Vagina (tissue), 2 donors: ENCODE measurements at regions not wholly inside any gene's neighbourhood (a gene's known extent, or its start where the extent isn't known, plus 50 kb on each side); places are given as distances from the start of the nearest gene placed in this dataset.

Experiments
- DNase-seq, 2 donors: peaks; one replicate each; pipeline ENCODE4 v3.0.0-alpha.2; 2017; ENCODE audit errors: extremely low spot score in 2 of 2
- H3K27ac ChIP-seq: fragments of 200-600 bp; sonication (generic); one replicate; pipeline ENCODE4 v1.5.1; 2019
- H3K27me3 ChIP-seq: fragments of 200-600 bp; sonication (generic); one replicate; pipeline ENCODE4 v1.5.1; 2019
- H3K36me3 ChIP-seq, 2 donors: fragments of 200-600 bp; sonication (generic); one replicate each; pipeline ENCODE4 v1.5.1; 2017 to 2019
- H3K4me1 ChIP-seq: fragments of 200-600 bp; sonication (generic); one replicate; pipeline ENCODE4 v1.5.1; 2019
- H3K4me3 ChIP-seq, 2 donors: fragments of 200-600 bp; sonication (generic); 1 replicate in 1 of 2; 2 replicates in 1 of 2; pipeline ENCODE4 v1.5.1; 2016 to 2019
- H3K9me3 ChIP-seq: fragments of 200-600 bp; sonication (generic); one replicate; pipeline ENCODE4 v1.5.1; 2019
- POLR2A ChIP-seq, 2 donors: fragments of 450-650 bp; IDR thresholded peaks; one replicate each; pipeline ENCODE4 v1.6.1; 2017; ENCODE audit warnings: antibody characterized with exemption in 2 of 2, mild to moderate bottlenecking in 2 of 2, moderate library complexity in 2 of 2
- POLR2AphosphoS5 ChIP-seq, 2 donors: sonication (generic); formaldehyde crosslinking; IDR thresholded peaks; one replicate each; pipeline ENCODE4 v1.9.0; 2017; ENCODE audit warnings: antibody characterized with exemption in 2 of 2, mild to moderate bottlenecking in 2 of 2, low read depth in 1 of 2; ENCODE audit not compliant: insufficient read depth in 1 of 2
- intact Hi-C: fragments of 100-400 bp; cut with DNase I; formaldehyde crosslinking; loops from one replicate; pipeline ENCODE4 v1.15.1; 2023
- TF ChIP-seq, protein P1 (sequence below), 3 experiments: fragments of 450-650 bp in 2 of 3; fragments of 200-600 bp in 1 of 3; sonication (generic) in 1 of 3; IDR thresholded peaks; one replicate each; pipeline ENCODE4 v1.5.1; 2017 to 2019; ENCODE audit warnings: antibody characterized with exemption in 3 of 3, mild to moderate bottlenecking in 2 of 3, moderate library complexity in 2 of 3

DNA sequence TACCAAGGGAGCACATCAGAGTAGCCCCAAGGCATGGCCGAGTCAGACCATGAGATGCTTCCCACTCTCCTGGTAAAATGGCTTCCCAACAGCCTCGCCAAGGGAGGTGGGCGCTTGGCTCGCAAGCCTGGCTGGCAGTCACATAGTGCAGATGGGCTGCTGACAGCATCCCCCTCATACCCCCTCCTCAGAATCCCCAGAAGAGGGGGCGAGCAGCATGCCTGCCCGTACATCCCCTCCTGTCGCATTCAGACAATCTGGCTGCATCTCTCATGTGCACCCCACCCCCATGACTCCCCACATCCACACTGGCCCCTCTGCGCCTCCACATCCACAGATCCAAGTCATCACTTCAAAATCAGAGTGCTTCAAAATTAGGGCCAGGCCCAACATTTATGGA, 54.0 kb upstream of the CES5A start:
- H3K27ac ChIP-seq = no peak overlapping the region
- no peaks in the 10 kb centered on the region for H3K4me1 ChIP-seq
- TF ChIP-seq POLR2A (IDR thresholded peaks at IDR 0.05) = no peak
- TF ChIP-seq, protein P1, sequence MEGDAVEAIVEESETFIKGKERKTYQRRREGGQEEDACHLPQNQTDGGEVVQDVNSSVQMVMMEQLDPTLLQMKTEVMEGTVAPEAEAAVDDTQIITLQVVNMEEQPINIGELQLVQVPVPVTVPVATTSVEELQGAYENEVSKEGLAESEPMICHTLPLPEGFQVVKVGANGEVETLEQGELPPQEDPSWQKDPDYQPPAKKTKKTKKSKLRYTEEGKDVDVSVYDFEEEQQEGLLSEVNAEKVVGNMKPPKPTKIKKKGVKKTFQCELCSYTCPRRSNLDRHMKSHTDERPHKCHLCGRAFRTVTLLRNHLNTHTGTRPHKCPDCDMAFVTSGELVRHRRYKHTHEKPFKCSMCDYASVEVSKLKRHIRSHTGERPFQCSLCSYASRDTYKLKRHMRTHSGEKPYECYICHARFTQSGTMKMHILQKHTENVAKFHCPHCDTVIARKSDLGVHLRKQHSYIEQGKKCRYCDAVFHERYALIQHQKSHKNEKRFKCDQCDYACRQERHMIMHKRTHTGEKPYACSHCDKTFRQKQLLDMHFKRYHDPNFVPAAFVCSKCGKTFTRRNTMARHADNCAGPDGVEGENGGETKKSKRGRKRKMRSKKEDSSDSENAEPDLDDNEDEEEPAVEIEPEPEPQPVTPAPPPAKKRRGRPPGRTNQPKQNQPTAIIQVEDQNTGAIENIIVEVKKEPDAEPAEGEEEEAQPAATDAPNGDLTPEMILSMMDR (IDR thresholded peaks at IDR 0.05) = no peak
- no peak for TF ChIP-seq POLR2AphosphoS5 (IDR thresholded peaks at IDR 0.05; ENCODE audit: insufficient read depth in 1 of 2, low read depth in 1 of 2)
- intact Hi-C loops = no loop called here
- H3K36me3 ChIP-seq = no peaks in the 10 kb centered on the region
- H3K9me3 ChIP-seq = no peaks in the 10 kb centered on the region
- no peak overlapping the region for H3K4me3 ChIP-seq
- no peak for DNase-seq
- no peaks in the 10 kb centered on the region for H3K27me3 ChIP-seq

DNA sequence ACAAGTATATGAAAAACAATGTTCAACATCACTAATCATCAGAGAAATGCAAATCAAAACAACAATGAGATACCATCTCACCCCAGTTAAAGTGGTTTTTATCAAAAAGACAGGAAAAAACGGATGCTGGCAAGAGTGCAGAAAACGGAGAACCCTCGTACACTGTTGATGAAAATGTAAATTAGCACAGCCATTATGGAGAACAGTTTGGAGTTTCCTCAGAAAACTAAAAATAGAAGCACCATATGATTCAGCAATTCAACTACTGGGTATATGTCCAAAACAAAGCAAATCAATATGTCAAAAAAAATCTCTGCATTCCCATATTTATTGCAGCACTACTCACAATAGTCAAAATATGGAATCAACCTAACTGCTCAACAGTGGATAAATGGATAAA, 50.1 kb upstream of the CES5A start:
- no peak for DNase-seq
- TF ChIP-seq POLR2A (IDR thresholded peaks at IDR 0.05) (no peak), POLR2AphosphoS5 (IDR thresholded peaks at IDR 0.05; ENCODE audit: insufficient read depth in 1 of 2, low read depth in 1 of 2) (no peak)
- TF ChIP-seq, protein P1 (IDR thresholded peaks at IDR 0.05) = no peak
- Histone ChIP-seq H3K9me3 (peaks cover 4% of the 10 kb centered on the region), H3K36me3 (no peaks in the 10 kb centered on the region), H3K27ac (no peak overlapping the region), H3K4me3 (no peak overlapping the region), H3K27me3 (no peaks in the 10 kb centered on the region), H3K4me1 (no peaks in the 10 kb centered on the region)
- intact Hi-C loops = no loop called here
